Mesodermal cell (in vitro differentiated cells): ENCODE measurements at regions not wholly inside any gene's neighbourhood (a gene's known extent, or its start where the extent isn't known, plus 50 kb on each side); places are given as distances from the start of the nearest gene placed in this dataset.
"Not testable (repeated sequence)": the region's sequence is repeated elsewhere in the genome, so short reads cannot be mapped to it uniquely, and the experiment has no call there.

Experiments used
- H3K27ac ChIP-seq: 2 replicates; pipeline ENCODE4 v1.7.0; 2013; ENCODE audit warnings: mild to moderate bottlenecking, low read depth, low read length, moderate library complexity; ENCODE audit not compliant: severe bottlenecking
- H3K36me3 ChIP-seq: 2 replicates; pipeline ENCODE4 v1.7.1; 2013; ENCODE audit warnings: mild to moderate bottlenecking, low read length, moderate library complexity; ENCODE audit not compliant: control insufficient read depth, insufficient read depth
- H3K4me1 ChIP-seq: one replicate; pipeline ENCODE4 v1.7.1; 2013; ENCODE audit warnings: mild to moderate bottlenecking, low read length; ENCODE audit not compliant: insufficient read depth, control insufficient read depth, poor library complexity, severe bottlenecking
- H3K4me3 ChIP-seq: 2 replicates; pipeline ENCODE4 v1.7.0; 2013; ENCODE audit warnings: low read length, control low read depth, mild to moderate bottlenecking; ENCODE audit not compliant: insufficient read depth, poor library complexity, severe bottlenecking; ENCODE audit errors: extremely low read depth
- H3K9me3 ChIP-seq: 2 replicates; pipeline ENCODE4 v1.7.1; 2013; ENCODE audit warnings: mild to moderate bottlenecking, low read length, moderate library complexity; ENCODE audit not compliant: control insufficient read depth
- WGBS, 2 experiments: methylation state at CpG; one replicate each; pipeline ENCODE4 v1.1.5; 2013; ENCODE audit warnings: missing lambda C conversion rate in 2 of 2; ENCODE audit not compliant: insufficient coverage in 2 of 2; 5-methylcytosine and 5-hydroxymethylcytosine counted together

DNA sequence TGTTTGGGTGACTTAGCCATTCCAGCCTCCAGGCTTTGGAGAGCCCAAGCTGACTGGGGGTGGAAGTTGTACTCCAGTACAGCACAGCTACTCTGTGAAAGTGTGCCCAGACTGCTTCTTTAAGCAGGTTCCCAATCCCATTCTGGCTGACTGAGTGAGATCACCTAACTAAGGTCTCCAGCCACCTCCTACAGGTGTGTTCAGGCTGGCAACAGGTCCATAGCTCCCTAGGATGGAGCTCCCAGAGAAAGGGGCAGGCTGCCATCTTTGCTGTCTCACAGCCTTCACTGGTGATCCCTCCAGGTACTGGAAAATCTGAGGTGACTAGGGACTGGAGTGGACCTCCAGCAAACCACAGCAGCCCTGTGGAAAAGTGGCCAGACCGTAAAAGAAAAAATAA lies 445.3 kb upstream of the KCNMB2 start:
- no peak overlapping the region for H3K4me3 ChIP-seq
- 69 to 100% methylated on average over 1 of the region's 1 CpG for WGBS, 2 experiments
- no peak overlapping the region for H3K27ac ChIP-seq
- peaks cover 7% of the 10 kb centered on the region for H3K4me1 ChIP-seq
- no peaks in the 10 kb centered on the region for H3K36me3 ChIP-seq
- peaks cover 5% of the 10 kb centered on the region for H3K9me3 ChIP-seq

DNA sequence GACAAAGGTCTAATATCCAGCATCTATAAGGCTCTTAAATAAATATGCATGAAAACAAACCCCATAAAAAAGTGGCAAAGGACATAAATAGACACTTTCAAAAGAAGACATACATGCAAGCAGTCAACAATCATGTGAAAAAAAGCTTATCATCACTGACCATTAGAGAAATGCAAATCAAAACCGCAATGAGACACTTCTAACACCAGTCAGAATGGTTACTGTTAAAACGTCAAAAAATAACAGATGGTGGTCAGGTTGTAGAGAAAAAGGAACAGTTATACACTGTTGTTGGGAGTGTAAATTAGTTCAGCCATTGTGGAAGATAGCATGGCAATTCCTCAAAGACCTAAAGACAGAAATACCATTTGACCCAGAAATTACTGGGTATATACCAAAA lies 440.7 kb upstream of the KCNMB2 start:
- 100% methylated on average over 1 of the region's 2 CpGs for WGBS, 2 experiments
- Histone ChIP-seq H3K27ac (no peak overlapping the region), H3K4me1 (no peaks in the 10 kb centered on the region), H3K9me3 (peaks cover 5% of the 10 kb centered on the region), H3K36me3 (no peaks in the 10 kb centered on the region), H3K4me3 (no peak overlapping the region)

DNA sequence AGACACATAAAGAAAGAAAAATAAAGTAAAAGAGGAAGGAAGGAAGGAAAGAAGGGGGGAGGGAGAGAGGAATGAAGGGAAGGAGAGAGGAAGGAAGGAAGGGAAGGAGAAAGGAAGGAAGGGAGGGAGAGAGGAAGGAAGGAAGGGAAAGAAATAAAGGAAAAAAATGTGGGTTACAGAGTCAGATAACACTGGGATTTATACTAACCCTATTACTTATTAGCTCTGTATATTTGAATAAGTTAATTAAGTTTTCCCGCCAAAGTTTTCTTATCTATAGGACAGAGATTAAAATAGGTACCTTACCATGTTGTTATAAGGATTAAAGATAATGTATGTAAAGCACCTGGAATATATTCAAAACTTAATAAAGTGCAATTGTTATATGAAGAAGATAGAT lies 439.3 kb upstream of the KCNMB2 start:
- no peaks in the 10 kb centered on the region for H3K4me1 ChIP-seq
- no peaks in the 10 kb centered on the region for H3K36me3 ChIP-seq
- WGBS, 2 experiments: no CpG with 5 or more reads among the region's 1 CpG
- H3K4me3 ChIP-seq: no peak overlapping the region
- no peak overlapping the region for H3K27ac ChIP-seq
- H3K9me3 ChIP-seq: peaks cover 5% of the 10 kb centered on the region

DNA sequence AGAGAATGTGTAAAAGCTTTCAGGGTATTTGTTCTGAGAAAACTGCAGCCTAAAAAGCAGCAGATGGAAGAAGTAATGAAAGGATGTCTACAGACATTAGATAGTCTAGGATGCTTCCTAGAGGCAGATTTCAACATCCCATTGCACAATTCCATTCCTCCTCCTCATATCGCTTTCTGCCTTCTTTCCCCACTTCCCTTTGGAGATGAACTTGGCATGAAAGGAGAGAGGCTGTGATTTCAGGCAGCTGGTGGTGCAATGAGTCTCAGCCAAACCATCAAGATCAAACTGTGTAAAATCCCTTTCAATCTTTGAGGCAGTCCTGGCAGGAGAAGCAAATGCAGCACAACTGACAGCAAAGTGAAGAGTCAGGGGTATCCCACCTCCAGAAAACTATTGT lies 438.7 kb upstream of the KCNMB2 start:
- Histone ChIP-seq H3K9me3 (peaks cover 5% of the 10 kb centered on the region), H3K4me3 (no peak overlapping the region), H3K36me3 (no peaks in the 10 kb centered on the region), H3K27ac (no peak overlapping the region), H3K4me1 (no peaks in the 10 kb centered on the region)
- no CpG with 5 or more reads among the region's 1 CpG for WGBS, 2 experiments

GRCh38 chr3:178099274-178099673 lies 437.0 kb upstream of the KCNMB2 start:
- Histone ChIP-seq H3K36me3 (no peaks in the 10 kb centered on the region), H3K4me1 (no peaks in the 10 kb centered on the region), H3K4me3 (no peak overlapping the region), H3K9me3 (peaks cover 5% of the 10 kb centered on the region), H3K27ac (no peak overlapping the region)
- no CpG with 5 or more reads among the region's 4 CpGs for WGBS, 2 experiments

GRCh38 chr3:178099862-178100261 lies 436.4 kb upstream of the KCNMB2 start:
- Histone ChIP-seq H3K4me1 (no peaks in the 10 kb centered on the region), H3K4me3 (no peak overlapping the region), H3K36me3 (no peaks in the 10 kb centered on the region), H3K9me3 (peaks cover 4% of the 10 kb centered on the region), H3K27ac (no peak overlapping the region)
- 57% methylated on average over 1 of the region's 2 CpGs; no CpG with 5 or more reads in 1 of the 2 experiments for WGBS, 2 experiments

- H3K4me3 ChIP-seq: no peak overlapping the region
- H3K27ac ChIP-seq: no peak overlapping the region
- no peaks in the 10 kb centered on the region for H3K9me3 ChIP-seq
- no peaks in the 10 kb centered on the region for H3K4me1 ChIP-seq
- no peaks in the 10 kb centered on the region for H3K36me3 ChIP-seq
Observed at GRCh38 chr3:178100908-178101307, 435.3 kb upstream of the KCNMB2 start.

- Histone ChIP-seq H3K9me3 (no peaks in the 10 kb centered on the region), H3K36me3 (no peaks in the 10 kb centered on the region), H3K4me1 (no peaks in the 10 kb centered on the region), H3K4me3 (no peak overlapping the region), H3K27ac (no peak overlapping the region)
- 83% methylated on average over 1 of the region's 2 CpGs for WGBS, 2 experiments
Observed at GRCh38 chr3:178103140-178103539, 433.1 kb upstream of the KCNMB2 start.

DNA sequence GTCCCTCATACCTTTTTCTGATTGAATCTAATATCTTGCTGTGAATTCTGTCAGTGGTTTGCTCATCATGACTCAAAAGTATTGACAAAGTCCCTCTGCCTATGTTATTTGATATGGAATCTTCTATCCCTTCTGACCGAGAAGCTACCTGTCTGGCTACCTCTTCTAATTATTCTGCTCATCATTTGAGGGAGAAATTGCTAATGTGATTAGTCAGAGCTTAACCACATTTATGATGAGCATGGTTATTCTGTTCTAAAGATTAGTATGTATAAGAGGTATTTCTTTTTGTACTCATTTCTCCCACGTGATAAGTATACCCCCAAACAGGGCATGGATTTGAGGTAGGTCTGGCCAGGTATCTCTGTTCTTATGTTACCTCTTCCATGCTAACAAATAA lies 428.4 kb upstream of the KCNMB2 start:
- WGBS, 2 experiments: 74% methylated on average over 2 of the region's 2 CpGs; no CpG with 5 or more reads in 1 of the 2 experiments
- H3K9me3 ChIP-seq: no peaks in the 10 kb centered on the region
- no peak overlapping the region for H3K4me3 ChIP-seq
- H3K36me3 ChIP-seq: no peaks in the 10 kb centered on the region
- H3K27ac ChIP-seq: no peak overlapping the region
- H3K4me1 ChIP-seq: no peaks in the 10 kb centered on the region

GRCh38 chr3:178109691-178110090 lies 426.5 kb upstream of the KCNMB2 start:
- no peaks in the 10 kb centered on the region for H3K4me1 ChIP-seq
- no peaks in the 10 kb centered on the region for H3K36me3 ChIP-seq
- no CpG with 5 or more reads among the region's 2 CpGs for WGBS, 2 experiments
- no peaks in the 10 kb centered on the region for H3K9me3 ChIP-seq
- H3K4me3 ChIP-seq: no peak overlapping the region
- H3K27ac ChIP-seq: no peak overlapping the region

DNA sequence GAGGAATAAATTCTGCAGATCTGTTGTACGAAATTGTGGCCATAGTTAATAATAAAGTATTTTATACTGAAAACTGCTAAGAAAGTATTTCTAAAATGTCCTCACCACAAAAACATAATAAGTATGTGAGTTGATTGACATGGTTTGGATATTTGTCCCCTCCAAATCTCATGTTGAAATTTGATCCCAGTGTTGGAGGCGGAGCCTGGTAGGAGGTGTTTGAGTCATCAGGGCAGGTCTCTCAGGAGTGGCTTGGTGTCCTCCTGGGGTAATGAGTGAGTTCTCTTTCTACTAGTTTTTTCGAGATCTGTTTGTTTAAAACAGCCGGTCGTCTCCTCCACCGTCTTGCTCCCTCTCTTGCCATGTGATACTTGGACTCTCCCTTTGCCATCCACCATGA lies 424.1 kb upstream of the KCNMB2 start:
- Histone ChIP-seq H3K27ac (no peak overlapping the region), H3K4me1 (no peaks in the 10 kb centered on the region), H3K9me3 (no peaks in the 10 kb centered on the region), H3K36me3 (no peaks in the 10 kb centered on the region), H3K4me3 (no peak overlapping the region)
- 91 to 97% methylated on average over 4 to 5 of the region's 6 CpGs for WGBS, 2 experiments

- not testable (repeated sequence) for H3K36me3 ChIP-seq, H3K27ac ChIP-seq, H3K9me3 ChIP-seq, H3K4me3 ChIP-seq, H3K4me1 ChIP-seq
- 100% methylated on average over 1 of the region's 1 CpG; no CpG with 5 or more reads in 1 of the 2 experiments for WGBS, 2 experiments
Observed at GRCh38 chr3:178112552-178112951, 423.7 kb upstream of the KCNMB2 start.
